ENCODE measurements at regions not wholly inside any gene's neighbourhood (a gene's known extent, or its start where the extent isn't known, plus 50 kb on each side); places are given as distances from the start of the nearest gene placed in this dataset.

- no peak for DNase-seq (ENCODE audit: low read depth)
Observed at GRCh38 chr17:51487947-51488346, 227.6 kb downstream of the UTP18 start.

DNA sequence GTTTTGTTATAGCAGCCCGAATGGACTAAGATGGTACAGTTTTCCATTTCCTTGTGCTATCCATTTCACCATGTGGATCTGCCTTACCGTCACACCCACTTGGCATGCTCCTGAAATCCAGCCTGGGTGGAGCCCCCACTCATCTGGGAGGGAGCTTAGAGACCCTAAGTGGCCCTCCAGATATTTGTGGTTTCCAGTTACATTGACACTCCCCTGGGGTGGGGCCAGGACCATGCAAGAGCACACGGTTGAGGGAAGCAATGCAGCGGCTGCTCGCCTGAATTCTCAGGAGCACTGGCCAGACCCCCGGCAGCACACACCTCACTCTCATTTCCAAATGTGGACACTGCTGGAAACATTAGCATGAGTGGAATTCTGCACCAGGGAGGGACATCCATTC lies 231.1 kb downstream of the UTP18 start:
- no peak for DNase-seq (ENCODE audit: low read depth)

- DNase-seq (ENCODE audit: low read depth): no peak
Observed at GRCh38 chr17:51493206-51493605, 232.9 kb downstream of the UTP18 start.

GRCh38 chr17:51496378-51496777 lies 236.0 kb downstream of the UTP18 start:
- no peak for DNase-seq (ENCODE audit: low read depth)

DNA sequence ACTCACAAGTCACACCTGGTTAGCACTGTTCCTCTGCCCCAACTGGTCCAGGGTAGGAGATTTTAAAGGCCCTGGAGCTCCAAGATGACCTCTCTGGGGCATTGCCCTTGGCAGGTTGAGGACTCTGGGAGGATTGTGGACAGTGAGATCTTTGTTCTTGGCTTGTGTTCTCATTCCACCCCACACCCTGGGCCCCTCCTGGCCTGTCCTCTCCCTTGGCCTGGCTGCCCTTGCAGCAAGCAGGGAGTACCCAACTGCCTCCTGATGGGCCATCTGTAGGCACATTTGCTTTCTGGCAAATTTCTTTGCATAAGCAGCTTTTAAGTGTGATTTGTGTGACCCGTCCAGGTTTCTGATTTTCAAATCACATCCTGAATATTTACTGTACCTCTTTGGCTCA lies 239.6 kb downstream of the UTP18 start:
- no peak for DNase-seq (ENCODE audit: low read depth)

GRCh38 chr17:51500454-51500853 lies 240.1 kb downstream of the UTP18 start:
- no peak for DNase-seq (ENCODE audit: low read depth)

DNA sequence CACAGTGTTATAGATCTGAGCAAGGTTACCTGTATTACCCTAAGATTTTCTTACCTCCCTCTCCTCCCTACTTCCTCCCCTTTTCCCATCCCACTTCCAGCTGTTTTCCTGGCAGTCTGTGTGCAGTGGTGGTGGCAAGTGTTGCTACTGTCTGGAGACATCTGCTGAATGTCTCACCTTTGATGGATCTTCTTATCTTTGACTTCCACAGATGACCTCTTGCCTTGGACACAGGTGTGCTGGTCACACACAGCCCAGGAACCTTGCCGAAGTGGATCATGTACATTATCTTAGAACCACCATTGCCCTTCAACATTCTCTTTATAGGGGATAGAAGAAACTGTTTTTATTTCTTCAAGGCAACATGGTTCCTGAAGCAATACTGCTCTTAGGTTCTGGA lies 245.1 kb downstream of the UTP18 start:
- no peak for DNase-seq (ENCODE audit: low read depth)

DNA sequence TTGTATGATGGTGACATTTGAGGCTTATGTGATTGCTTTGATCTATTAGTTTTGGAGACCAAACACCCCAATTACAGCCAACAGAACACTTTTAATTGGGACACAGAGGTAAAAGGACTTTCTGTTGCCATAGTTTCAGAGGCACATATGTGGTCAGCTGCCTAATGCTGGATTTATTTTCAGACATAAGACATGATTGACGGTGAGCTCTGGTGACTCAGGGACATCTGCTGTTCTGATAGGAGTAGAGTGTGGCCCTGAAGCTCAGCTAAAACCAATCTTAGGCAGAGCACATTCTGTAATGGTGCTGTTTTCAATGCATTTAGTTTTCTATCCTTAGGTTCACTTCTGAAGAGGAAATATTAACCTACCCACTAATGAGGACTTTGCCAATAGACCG lies 247.1 kb downstream of the UTP18 start:
- DNase-seq (ENCODE audit: low read depth): no peak

- DNase-seq (ENCODE audit: low read depth): no peak
Observed at GRCh38 chr17:51508048-51508447, 247.7 kb downstream of the UTP18 start.

- no peak for DNase-seq (ENCODE audit: low read depth)
Observed at GRCh38 chr17:51510940-51511339, 250.6 kb downstream of the UTP18 start.

GRCh38 chr17:51512220-51512907 lies 252.0 kb downstream of the UTP18 start:
- DNase-seq (ENCODE audit: low read depth): no peak

GRCh38 chr17:51516924-51517323 lies 256.6 kb downstream of the UTP18 start:
- no peak for DNase-seq (ENCODE audit: low read depth)

GRCh38 chr17:51524524-51524923 lies 264.2 kb downstream of the UTP18 start:
- DNase-seq (ENCODE audit: low read depth): no peak

GRCh38 chr17:51526507-51526906 lies 266.2 kb downstream of the UTP18 start:
- DNase-seq (ENCODE audit: low read depth): no peak

DNA sequence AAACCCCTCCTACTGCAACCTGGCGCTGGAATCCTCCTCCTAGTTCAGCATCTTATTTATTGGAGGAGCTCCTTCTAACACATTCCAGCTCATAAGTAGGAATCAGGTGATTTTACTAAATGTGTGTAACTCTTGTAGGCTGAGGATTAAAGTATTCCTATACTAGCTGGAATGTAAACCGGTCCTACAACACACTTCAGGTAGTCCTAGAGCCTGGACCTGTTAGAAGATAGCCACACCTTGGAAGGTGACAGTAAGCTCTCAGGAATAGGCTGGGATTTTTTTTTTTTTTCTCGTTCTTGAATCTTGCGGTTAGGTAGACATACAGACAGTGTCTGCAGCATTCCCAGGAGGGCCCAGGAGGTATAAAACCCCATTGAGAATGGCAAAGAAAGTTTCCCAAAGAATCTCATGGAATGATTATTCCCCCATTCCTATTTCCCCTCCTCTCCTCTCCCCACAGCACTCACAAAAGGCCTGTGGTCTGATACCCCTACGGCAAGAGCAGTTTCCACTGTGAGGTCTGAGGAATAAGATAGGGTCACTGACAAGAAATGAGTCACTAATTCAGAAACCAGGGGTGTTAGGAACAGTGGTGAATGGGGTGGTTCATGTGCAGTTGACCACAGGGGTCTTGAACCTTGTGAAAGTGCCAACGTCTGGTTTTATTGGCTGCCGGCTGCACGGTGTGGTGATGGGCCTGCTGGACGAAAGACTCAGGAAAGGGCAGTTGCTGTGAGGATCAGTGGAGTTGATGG lies 267.1 kb downstream of the UTP18 start:
- no peak for DNase-seq (ENCODE audit: low read depth)

DNA sequence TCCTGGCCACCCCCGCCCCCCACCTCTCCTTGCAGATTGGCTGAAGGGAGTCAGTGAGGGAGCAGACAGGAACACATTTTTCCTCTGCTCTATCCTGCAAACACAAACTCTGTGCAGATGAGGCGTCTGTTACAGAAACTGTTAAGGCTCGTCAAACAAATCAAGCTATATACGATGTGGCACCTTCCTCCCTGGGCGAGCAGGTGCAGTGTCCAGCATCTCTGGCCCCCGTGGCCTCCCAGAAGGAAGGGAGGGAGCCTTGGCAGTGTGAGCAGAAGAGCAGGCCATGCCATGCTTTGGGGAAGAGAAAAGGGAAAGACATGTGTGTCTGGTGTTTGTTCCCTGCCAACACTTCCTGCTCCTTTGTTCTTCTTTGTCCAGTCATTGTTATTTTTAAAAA lies 267.8 kb downstream of the UTP18 start:
- DNase-seq (ENCODE audit: low read depth): no peak

- no peak for DNase-seq (ENCODE audit: low read depth)
Observed at GRCh38 chr17:51533219-51533618, 272.9 kb downstream of the UTP18 start.

- no peak for DNase-seq (ENCODE audit: low read depth)
Observed at GRCh38 chr17:51533821-51534220, 273.5 kb downstream of the UTP18 start.

DNA sequence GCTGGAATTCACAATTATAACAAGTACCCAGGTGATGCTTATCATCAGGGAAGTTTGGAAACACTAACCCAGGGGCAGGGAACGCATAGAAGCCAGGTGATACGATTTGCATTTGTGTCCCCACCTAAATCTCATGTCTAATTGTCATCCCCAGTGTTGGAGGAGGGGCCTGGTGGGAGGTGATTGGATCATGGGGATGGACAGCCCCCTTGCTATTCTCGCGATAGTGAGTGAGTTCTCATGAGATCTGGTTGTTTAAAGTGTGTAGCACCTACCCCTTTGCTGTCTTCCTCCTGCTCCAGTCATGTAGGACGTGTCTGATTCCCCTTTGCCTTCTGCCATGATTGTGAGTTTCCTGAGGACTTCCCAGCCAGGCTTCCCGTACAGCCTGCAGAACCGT lies 276.3 kb downstream of the UTP18 start:
- no peak for DNase-seq (ENCODE audit: low read depth)

- DNase-seq (ENCODE audit: low read depth): no peak
Observed at GRCh38 chr17:51537996-51538550, 277.7 kb downstream of the UTP18 start.

DNA sequence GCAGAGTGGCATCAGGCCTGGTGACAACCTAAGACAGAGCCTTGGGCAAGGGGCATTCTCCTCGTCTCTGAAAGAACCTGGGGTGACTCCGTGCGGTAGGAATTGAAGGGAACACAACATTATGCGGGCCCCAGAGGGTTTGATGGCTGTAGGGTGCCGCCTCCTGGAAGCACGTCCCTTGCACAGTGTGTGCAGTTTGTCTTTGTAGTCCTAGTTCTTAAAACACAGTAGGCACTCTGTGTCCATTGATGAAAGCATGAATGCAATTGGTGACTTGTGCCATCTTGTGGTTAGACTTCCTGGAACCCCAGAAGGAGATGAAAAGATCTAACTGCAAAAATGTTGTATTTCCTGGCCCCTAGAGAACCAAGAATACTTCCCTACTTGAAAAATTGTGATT lies 279.8 kb downstream of the UTP18 start:
- DNase-seq (ENCODE audit: low read depth): peak; percentile 1

DNA sequence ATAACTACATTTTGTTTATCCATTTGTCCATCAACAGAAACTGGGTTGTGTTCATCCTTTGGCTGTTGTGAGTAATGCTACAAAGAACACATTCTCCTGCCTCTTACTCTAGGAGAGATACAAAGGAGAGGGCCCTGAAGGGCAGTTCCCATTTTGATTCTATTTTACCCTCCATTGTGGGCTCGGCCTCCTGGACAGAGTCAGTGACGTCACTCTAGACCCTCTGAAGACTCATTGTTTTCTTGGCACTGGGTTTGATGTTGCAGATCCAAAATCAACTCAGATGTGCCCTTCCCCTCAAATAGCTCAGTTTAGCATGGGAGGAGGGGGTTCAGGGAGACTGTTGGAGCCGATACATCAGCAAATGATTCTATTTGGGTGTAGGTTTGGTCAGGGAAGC lies 280.9 kb downstream of the UTP18 start:
- no peak for DNase-seq (ENCODE audit: low read depth)

- no peak for DNase-seq (ENCODE audit: low read depth)
Observed at GRCh38 chr17:51546114-51546513, 285.8 kb downstream of the UTP18 start.

Data from M059J (cell line).